OCI-LY7 (cell line): ENCODE measurements at regions not wholly inside any gene's neighbourhood (a gene's known extent, or its start where the extent isn't known, plus 50 kb on each side); places are given as distances from the start of the nearest gene placed in this dataset.

Experiments
- BruUV-seq: library from RNA; stranded (reverse); fragments of 400-500 nt; replicated peaks from 2 replicates; lab custom pipeline; 2021; lab: Mats Ljungman, UMichigan
- CTCF ChIA-PET: fragments of 300-600 bp; sonication (Branson Sonifier 250); formaldehyde crosslinking; loops from one replicate; lab custom pipeline; 2022; ENCODE audit warnings: antibody characterized with exemption; ENCODE audit not compliant: unreplicated experiment; lab: Charles Lee
- POLR2A ChIA-PET: fragments of 300-600 bp; sonication (Branson Sonifier 250); formaldehyde crosslinking; loops from one replicate; lab custom pipeline; 2022; ENCODE audit warnings: antibody characterized with exemption; lab: Charles Lee
- DNase-seq: peaks from one replicate; pipeline ENCODE4 v3.0.0-alpha.2; 2015; ENCODE audit warnings: low spot score
- H2AFZ ChIP-seq: fragments of 200-600 bp; sonication (generic), shearing (Covaris generic); 2 replicates; pipeline ENCODE4 v1.6.1; 2014; ENCODE audit warnings: mild to moderate bottlenecking, antibody characterized with exemption, low read length, moderate library complexity
- H3K27ac ChIP-seq: fragments of 200-600 bp; sonication (generic); 2 replicates; pipeline ENCODE4 v1.5.1; 2014; ENCODE audit warnings: mixed run types, low read depth, mild to moderate bottlenecking, moderate library complexity, low read length, inconsistent platforms; ENCODE audit not compliant: poor library complexity, severe bottlenecking
- H3K36me3 ChIP-seq: fragments of 200-600 bp; sonication (generic); 2 replicates; pipeline ENCODE4 v1.6.1; 2014; ENCODE audit warnings: mild to moderate bottlenecking, antibody characterized with exemption, low read length, moderate library complexity, mixed read lengths; ENCODE audit not compliant: insufficient read depth
- H3K4me1 ChIP-seq: fragments of 200-600 bp; sonication (generic); 2 replicates; pipeline ENCODE4 v1.5.1; 2014; ENCODE audit warnings: mild to moderate bottlenecking, low read length; ENCODE audit not compliant: insufficient read depth, poor library complexity, severe bottlenecking
- H3K4me2 ChIP-seq: fragments of 200-600 bp; sonication (generic); 2 replicates; pipeline ENCODE4 v1.6.1; 2014; ENCODE audit warnings: mild to moderate bottlenecking, low read length
- H3K4me3 ChIP-seq: fragments of 200-600 bp; sonication (generic); 2 replicates; pipeline ENCODE4 v1.5.1; 2014; ENCODE audit warnings: mild to moderate bottlenecking, low read depth, low read length; ENCODE audit not compliant: poor library complexity, severe bottlenecking
- H3K79me2 ChIP-seq: fragments of 200-600 bp; sonication (generic); 2 replicates; pipeline ENCODE4 v1.6.1; 2016; ENCODE audit warnings: low read depth, mild to moderate bottlenecking, low read length, moderate library complexity, mixed read lengths; ENCODE audit not compliant: insufficient read depth
- H3K9me2 ChIP-seq: fragments of 200-600 bp; sonication (generic); 2 replicates; pipeline ENCODE4 v1.6.1; 2016; ENCODE audit warnings: mild to moderate bottlenecking, low read length, mixed read lengths; ENCODE audit not compliant: insufficient read depth
- H3K9me3 ChIP-seq: fragments of 200-600 bp; sonication (generic); 2 replicates; pipeline ENCODE4 v1.6.1; 2014; ENCODE audit warnings: mild to moderate bottlenecking, mixed run types, low read length, mixed read lengths
- H4K20me1 ChIP-seq: fragments of 200-600 bp; sonication (generic); 2 replicates; pipeline ENCODE4 v1.6.1; 2014; ENCODE audit warnings: mild to moderate bottlenecking, antibody characterized with exemption, low read length, moderate library complexity, mixed read lengths; ENCODE audit not compliant: insufficient read depth
- EZH2phosphoT487 ChIP-seq: fragments of 200-600 bp; sonication (generic); IDR thresholded peaks from 2 replicates; pipeline ENCODE4 v1.6.1; 2018; ENCODE audit warnings: low read depth, borderline replicate concordance, mild to moderate bottlenecking, mixed run types, antibody characterized with exemption, low read length, moderate library complexity, mixed read lengths
- intact Hi-C: fragments of 100-400 bp; cut with micrococcal nuclease; formaldehyde crosslinking; loops from one replicate; pipeline ENCODE4 v1.10.0; 2022; ENCODE audit not compliant: unreplicated experiment
- TF ChIP-seq, protein P1 (sequence below): fragments of 200-600 bp; sonication (generic); conservative IDR thresholded peaks from 2 replicates; pipeline ENCODE4 v1.5.1; 2014; ENCODE audit warnings: mild to moderate bottlenecking, antibody characterized with exemption, low read length, moderate library complexity, mixed read lengths

DNA sequence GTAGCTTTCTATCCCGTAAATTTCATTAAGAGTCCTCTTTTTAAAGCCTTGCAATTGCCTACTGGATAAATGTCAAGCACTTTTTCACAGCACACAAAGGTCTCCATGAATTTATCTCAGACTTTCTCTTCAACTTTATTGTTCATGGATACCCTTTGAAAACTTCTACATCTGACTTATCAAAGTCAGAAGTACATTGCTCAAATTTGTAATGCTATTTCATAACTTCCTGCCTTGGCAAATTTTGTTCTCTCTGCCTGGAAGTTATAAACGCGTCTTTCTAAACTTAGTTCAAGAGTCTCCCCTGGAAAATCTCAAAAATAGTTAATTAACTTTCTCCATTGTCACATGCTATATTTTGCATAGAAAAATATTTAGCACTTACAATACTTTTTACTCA, 55.9 kb upstream of the RERGL start:
- TF ChIP-seq EZH2phosphoT487: no peak
- TF ChIP-seq, protein P1, sequence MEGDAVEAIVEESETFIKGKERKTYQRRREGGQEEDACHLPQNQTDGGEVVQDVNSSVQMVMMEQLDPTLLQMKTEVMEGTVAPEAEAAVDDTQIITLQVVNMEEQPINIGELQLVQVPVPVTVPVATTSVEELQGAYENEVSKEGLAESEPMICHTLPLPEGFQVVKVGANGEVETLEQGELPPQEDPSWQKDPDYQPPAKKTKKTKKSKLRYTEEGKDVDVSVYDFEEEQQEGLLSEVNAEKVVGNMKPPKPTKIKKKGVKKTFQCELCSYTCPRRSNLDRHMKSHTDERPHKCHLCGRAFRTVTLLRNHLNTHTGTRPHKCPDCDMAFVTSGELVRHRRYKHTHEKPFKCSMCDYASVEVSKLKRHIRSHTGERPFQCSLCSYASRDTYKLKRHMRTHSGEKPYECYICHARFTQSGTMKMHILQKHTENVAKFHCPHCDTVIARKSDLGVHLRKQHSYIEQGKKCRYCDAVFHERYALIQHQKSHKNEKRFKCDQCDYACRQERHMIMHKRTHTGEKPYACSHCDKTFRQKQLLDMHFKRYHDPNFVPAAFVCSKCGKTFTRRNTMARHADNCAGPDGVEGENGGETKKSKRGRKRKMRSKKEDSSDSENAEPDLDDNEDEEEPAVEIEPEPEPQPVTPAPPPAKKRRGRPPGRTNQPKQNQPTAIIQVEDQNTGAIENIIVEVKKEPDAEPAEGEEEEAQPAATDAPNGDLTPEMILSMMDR: no peak
- ChIA-PET POLR2A (interaction anchor here (1.3 kb wide), 1 partner anchor 10 kb away, joined by 5 read pairs; no protein-coding TSS in a partner anchor), CTCF (no interaction called here)
- no peak overlapping the region for H3K27ac ChIP-seq
- intact Hi-C loops: no loop called here
- H3K4me3 ChIP-seq: no peak overlapping the region
- H3K4me2 ChIP-seq: no peak overlapping the region
- peaks cover 7% of the 10 kb centered on the region for H3K4me1 ChIP-seq
- H3K79me2 ChIP-seq: no peaks in the 10 kb centered on the region
- BruUV-seq: no TSS peak
- H3K9me3 ChIP-seq: no peaks in the 10 kb centered on the region
- DNase-seq: no peak
- no peaks in the 10 kb centered on the region for H4K20me1 ChIP-seq
- no peaks in the 10 kb centered on the region for H3K36me3 ChIP-seq
- H3K9me2 ChIP-seq: no peaks in the 10 kb centered on the region
- no peak overlapping the region for H2AFZ ChIP-seq

DNA sequence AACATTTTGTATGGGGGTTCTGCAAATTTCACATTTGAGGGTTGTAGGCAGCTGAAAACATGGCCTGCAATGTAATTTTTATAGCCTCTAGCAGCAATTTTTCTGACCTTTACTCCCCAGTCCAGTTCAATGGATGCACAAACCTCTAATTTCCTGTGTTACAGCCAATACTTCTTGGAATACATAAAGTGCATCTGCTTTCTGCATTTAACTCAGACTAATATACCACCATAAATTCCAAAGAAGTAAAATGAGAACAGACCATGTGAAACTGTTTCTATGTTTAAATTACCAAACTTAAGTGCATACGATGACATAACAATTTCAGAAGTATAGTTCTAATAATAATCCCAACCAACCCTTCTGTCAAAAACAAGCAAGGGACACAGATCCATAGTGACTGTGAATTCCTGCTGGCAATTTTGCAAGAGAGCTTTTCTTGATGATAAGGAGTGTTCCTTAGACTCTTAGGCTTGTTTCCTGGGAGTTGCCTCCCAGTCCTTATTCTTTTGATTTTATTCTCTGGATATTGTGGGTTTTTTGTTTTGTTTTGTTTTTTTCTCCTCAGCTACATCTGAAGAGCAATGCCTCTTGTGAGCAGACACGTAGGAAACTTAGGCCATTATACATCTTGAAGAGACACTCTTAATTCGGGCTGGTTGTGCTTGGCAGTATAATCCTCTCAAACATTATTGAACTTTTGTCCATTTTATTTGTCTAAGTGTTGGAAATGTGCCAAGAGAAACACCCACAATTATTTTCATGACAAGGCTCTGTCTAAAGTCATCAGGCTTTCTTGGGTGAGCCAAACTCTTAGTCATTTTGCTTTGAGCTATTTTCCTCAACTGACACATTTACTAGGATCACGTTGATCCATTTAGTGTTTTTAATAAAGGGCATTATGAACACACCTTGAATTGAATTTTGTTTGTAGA, 51.3 kb upstream of the RERGL start:
- no peaks in the 10 kb centered on the region for H3K9me3 ChIP-seq
- no TSS peak for BruUV-seq
- H3K36me3 ChIP-seq: no peaks in the 10 kb centered on the region
- no peak overlapping the region for H3K4me3 ChIP-seq
- H3K27ac ChIP-seq: no peak overlapping the region
- ChIA-PET CTCF (no interaction called here), POLR2A (interaction anchor here (0.5 to 1.7 kb wide), 5 partner anchors 10 to 1145 kb away, joined by 3 to 10 read pairs (median 3); no protein-coding TSS in a partner anchor)
- no peaks in the 10 kb centered on the region for H3K9me2 ChIP-seq
- no peaks in the 10 kb centered on the region for H4K20me1 ChIP-seq
- H3K4me2 ChIP-seq: peak overlapping the region; percentile 8; the same call in 1 of the 2 replicates
- TF ChIP-seq, protein P1: no peak
- no peak for TF ChIP-seq EZH2phosphoT487
- peak overlapping the region; percentile 99 for H2AFZ ChIP-seq
- intact Hi-C loops: loop anchor here (2.0 to 5.0 kb wide), 2 partner anchors 181 to 1147 kb away; no protein-coding TSS in a partner anchor
- H3K79me2 ChIP-seq: no peaks in the 10 kb centered on the region
- peaks cover 35% of the 10 kb centered on the region for H3K4me1 ChIP-seq
- no peak for DNase-seq
